LNCAP (cell line): ENCODE measurements at regions not wholly inside any gene's neighbourhood (a gene's known extent, or its start where the extent isn't known, plus 50 kb on each side); places are given as distances from the start of the nearest gene placed in this dataset.

ENCODE experiments used
- TF ChIP-seq, protein P1 (sequence below): fragments of 450-650 bp; IDR thresholded peaks from 2 replicates; pipeline ENCODE4 v1.5.1; 2017; ENCODE audit warnings: mild to moderate bottlenecking

DNA sequence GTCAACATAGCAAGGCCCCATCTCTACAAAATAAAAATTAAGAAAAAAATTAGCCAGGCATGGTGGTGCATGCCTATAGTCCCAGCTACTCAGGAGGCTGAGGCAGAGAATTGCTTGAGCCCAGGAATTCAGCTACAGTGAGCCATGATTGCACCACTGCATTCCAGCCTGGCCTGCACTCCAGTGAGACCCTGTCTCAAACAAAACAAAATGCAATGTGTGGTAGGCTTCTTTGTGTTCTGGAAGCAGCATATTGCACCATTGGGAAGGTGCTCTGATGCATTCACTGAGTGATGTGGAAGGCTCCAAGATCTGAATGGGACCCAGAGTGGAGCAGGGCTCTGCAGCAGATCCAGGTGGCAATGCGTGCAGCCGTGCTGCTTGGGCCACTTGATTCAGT lies 99.6 kb upstream of the COG2 start:
- TF ChIP-seq, protein P1, sequence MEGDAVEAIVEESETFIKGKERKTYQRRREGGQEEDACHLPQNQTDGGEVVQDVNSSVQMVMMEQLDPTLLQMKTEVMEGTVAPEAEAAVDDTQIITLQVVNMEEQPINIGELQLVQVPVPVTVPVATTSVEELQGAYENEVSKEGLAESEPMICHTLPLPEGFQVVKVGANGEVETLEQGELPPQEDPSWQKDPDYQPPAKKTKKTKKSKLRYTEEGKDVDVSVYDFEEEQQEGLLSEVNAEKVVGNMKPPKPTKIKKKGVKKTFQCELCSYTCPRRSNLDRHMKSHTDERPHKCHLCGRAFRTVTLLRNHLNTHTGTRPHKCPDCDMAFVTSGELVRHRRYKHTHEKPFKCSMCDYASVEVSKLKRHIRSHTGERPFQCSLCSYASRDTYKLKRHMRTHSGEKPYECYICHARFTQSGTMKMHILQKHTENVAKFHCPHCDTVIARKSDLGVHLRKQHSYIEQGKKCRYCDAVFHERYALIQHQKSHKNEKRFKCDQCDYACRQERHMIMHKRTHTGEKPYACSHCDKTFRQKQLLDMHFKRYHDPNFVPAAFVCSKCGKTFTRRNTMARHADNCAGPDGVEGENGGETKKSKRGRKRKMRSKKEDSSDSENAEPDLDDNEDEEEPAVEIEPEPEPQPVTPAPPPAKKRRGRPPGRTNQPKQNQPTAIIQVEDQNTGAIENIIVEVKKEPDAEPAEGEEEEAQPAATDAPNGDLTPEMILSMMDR, result no peak

DNA sequence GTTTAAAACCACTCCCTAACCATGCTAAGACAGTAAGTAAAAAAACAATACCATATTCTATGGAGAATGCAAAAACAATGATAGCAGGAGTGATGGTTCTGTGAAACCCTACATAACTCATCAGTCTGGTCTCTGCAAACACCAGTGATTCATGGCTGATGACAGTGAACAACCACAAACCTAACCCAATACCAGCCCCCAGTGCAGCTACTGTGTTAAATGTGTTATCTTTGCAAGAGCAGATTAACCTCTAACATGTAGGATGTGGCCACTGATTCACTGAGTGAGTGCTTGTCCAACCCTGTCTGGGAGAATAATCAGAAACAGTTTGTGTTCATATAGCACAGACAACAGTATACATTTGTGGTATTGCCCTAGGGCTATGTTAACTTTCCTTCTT lies 100.2 kb upstream of the COG2 start:
- TF ChIP-seq, protein P1, result no peak

DNA sequence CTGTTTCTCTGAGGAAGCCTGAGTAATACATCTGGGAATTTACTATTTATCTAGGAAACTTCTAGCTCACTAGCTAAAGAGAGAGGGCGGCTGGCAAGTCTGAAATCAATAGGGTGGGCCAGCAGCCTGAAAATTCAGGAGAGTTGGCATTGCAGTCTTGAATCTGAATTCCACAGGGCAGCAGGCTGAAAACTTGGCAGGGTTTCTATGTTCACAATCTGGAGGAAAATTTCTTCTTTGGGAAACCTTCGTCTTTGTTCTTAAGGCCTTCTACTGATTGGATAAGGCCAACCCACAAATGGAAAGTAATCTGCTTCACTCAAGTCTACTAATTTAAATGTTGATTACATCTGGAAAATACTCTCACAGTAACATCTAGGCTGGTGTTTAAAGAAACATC lies 101.0 kb upstream of the COG2 start:
- TF ChIP-seq, protein P1, result no peak

DNA sequence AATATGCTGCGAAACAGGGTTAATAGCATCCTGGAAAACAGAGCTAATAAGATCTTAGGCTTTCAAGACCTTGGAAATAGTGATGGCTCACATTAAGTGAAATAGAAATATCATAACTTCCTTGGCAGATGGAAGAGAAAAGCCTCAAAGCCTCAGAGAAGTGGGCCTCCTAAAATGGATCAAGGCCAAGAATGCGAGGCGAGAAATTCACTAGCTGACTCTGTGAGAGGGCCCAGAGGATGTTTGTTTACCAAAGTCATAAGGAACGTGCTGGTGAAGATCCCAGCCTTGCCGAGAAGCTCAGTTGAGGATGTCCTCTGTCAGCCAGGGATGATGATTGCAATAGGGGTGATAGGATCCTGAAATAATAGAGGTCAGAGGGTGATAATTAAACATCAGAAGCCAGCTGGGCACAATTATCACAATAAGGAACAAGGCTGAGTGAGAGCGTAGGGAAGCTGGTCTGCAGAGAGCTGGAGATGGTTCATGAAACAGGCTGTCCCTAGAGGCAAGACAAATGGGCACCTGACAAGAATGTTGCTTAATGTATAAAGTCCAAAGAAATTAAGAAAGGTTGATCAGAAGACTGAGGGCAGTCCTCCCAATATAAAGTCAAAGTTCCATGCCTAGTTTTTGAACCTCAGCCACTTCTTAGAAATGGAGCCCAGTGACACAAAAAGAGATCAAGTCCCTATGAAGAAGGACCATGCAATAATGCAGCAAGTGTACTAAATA lies 101.7 kb upstream of the COG2 start:
- TF ChIP-seq, protein P1, result no peak

DNA sequence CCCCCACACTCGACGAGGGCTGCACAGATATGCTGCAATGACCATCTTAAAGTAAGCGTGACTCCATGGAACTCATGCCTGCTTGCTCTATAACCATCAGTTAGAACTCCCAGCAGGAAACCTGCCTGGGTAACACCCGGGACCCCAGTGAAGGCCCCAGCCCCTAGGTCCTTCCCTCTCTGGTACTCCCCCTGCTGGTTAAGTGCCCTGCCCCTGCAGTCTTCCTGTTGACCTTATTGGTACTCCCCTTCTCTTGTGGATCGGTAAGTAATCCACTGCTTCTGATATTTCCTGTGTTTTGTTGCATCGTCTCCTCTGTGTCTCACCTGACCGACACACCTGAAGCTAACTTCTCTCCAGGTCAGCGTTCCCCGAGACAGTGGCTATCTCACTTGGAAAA lies 104.8 kb upstream of the COG2 start:
- TF ChIP-seq, protein P1, result no peak; the same call in 1 of the 2 replicates

DNA sequence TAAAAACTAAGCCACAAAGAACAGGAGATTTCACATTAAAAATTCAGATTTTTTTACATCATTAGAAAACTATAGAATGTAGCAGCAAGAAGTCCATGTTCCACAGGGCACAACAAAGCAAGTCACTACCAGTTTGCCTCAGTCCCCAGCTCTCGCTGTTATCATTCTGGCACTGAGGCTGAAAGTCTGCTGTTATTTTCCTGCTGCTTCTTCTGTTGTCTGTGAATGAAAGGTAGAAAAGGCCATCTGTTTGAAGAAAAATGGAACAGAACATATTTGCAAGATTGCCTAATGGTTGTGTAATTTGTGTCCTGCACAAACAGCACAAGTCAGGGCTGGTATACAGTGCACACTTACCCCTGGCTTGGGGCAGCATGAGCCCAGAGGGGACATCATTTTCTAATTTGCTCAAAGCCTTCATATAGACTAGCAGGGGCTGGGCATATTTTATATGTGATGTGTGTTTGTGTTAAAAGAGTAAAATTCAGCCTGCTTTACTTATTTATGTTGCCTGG lies 105.6 kb upstream of the COG2 start:
- TF ChIP-seq, protein P1, result no peak

DNA sequence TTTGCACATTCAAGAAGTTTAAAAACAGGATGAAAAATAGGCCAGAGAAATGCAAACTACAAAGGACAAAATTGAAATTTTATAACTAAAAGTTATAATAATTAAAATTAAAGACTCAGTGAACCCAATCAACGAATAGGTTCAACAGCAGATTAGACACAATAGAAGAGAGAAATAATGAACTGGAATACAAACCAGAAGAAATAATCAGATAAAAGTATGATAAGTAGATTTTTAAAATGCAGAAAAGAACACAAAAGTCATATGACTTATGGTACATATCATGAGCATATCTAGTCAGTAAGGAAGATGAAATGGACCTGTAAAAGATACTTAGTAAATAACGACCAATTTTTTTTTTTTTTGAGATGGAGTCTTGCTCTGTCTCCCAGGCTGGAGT lies 108.1 kb upstream of the COG2 start:
- TF ChIP-seq, protein P1, result no peak
